Muscle of back (tissue), 3 donors: ENCODE measurements at regions not wholly inside any gene's neighbourhood (a gene's known extent, or its start where the extent isn't known, plus 50 kb on each side); places are given as distances from the start of the nearest gene placed in this dataset.
"Not testable (repeated sequence)": the region's sequence is repeated elsewhere in the genome, so short reads cannot be mapped to it uniquely, and the experiment has no call there.

Experiments
- DNase-seq, 3 donors: peaks; one replicate each; pipeline versions ENCODE4 v3.0.0 to v3.0.0-alpha.2; 2013

DNA sequence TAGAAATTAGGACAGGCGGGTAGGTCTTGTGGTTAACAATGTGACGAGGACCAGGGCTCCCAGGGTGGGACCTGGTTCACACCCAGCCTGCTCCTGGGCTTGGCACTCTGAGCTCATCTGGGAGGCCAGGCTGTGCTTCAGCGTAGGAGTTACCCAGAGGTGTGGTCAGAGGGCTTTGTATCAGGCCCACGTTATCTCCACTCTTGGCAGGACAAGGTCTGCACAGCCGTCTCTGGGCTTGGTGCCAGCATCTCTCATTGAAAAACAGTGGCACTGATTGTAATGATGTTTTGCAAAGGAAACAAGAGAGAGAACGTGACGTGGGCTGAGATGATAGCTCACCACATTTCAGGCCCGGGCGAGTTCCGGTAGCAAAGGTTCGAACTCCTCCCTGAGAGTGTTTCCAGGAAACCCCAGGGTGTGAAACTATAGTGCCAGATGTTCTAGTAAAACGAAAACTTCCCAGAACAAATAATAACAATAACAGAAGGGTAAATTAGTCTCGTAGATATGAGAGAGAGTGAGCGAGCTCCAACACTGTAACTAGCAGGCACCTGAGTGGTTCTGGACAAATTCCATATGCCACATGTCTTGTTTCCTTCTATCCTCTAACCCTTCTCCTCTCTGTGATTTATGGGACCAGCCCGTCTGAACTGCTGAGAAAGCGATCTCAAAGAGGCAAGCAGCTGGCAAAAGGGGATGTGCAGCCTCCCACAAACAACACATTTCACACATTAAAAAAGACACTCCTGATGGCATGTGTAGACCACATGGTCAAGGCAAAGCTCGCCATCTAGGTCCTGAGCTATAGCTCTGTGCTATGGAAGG lies 227.3 kb downstream of the KTN1 start:
- peak; percentile 20 to 74 (median 48) for DNase-seq

DNA sequence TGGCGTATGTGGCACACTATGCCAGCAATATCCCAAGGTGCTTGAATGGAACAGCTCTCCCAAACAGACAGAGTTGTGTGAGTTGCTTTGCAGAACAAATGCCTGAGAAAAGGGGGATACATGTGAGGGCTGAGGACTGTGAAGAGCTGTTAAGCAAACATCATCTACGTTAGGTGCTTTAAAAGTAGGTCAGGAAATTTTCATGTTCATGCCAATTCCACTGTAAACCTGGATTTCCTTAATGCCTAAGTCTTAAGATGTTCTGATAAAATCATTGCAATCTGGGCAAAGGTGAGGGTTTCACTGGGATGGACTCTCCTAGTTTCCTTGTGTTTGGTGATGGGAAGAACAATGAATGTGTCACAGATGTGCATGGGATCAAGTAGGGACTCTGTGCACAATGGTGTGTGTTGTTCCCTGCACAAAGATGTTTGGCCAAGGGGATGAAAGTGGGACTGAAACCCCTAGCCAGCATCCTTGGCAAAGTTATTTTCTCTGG lies 227.9 kb downstream of the KTN1 start:
- DNase-seq: peak in 1 of 3 donors; percentile 31

DNA sequence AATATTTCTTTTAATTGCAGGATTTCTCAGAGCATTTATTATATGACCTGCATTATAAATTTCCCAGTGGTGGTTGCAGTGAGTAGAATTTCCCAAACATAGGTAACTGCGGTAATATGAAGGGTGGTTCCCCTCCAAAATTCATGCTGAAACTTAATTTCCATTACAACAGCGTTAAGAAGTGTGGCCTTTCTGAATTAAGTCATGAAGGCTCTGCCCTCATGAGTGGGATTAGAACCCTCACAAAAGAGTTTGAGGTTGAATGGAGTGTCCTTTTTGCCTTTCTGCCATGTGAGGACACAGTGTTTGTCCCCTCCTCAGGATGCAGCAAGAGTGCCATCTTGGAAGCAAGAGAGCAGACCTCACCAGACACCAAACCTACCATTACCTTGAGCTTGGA lies 233.6 kb downstream of the KTN1 start:
- DNase-seq: no peak

DNA sequence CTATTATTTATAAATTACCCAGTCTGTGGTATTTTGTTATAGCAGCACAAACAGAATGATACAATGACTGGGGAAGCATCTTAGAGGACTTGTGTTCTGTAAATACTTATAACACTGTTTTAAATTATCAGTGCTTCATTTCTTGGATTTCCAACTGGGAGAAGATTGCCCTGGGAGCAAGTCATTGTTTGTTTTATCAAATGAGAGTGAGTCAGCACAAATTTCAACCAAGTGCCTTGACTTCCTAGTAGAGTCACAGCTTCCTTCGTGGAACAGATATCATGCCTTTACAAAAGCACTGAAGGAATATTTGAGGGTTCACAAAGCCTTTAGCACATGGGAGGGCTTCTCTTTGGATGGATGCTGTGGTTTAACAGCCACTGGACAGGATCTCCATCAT lies 234.1 kb downstream of the KTN1 start:
- no peak for DNase-seq

DNA sequence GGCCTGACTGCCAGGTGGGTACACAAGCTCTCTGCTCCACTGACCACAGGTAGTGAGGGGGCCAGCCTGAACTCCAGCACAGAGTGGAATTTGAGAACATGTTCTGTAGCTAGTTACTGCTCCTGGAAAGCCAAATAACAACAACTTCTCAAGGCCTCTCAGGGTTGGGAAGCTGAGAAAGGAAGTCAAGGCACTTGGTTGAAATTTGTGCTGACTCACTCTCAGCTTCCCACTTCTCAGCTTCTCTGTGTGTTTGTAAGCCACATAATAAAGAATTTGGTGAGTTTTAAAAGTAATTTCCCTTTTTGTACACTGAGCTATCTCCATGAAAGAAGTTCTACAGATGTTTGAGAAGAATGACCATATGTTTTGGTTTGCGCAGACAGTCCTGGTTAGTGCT lies 234.9 kb downstream of the KTN1 start:
- no peak for DNase-seq

DNA sequence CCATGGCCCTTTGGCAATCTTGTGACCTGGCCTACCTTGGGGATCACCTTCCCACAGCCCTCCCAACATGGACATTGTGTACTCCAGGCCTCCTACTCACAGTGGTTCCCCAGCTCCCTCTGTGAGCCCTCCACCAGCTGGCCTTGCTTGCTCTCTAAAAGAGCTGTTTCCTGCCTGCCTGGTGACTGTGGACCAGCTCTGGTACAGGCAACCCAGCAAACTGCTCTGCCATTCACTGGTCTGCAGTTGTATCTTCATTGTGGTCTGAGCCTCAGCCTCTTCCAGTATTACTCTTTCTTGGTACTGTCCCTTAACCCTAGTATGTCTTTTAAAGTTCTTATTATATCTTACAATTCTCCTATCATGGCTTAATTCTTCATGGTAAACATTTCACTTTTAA lies 236.2 kb downstream of the KTN1 start:
- DNase-seq: no peak

DNA sequence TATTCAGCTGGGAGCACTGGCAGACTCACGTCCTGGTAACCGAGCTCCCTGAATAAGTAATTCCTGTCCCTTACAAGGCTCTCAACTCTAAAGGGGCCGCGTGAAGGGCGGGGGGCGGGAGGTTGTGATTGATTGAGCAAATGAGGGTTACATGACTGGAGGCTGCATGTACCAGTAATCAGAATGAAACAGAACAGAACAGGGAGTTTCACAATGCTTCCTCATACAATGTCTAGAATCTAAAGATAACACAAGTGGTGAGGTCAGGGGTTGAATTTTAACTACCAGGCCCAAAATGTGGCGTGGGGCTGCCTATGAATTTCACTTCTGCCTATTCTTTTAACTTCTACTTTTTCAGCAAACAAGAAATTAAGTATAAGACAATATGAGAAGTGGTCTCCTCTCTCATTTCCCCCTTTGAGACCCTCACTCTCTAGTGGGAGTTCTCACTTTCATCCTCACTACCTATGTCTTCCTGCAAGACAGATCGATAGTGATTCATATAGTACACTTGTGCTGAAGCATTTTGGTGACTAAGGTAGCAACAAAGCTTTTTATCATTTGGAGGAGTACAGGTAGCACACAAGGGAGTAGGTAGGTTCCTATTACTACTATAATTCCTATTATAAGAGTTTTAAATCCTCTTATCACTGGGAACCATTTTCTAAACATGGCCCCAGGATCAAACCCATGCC lies 239.8 kb downstream of the KTN1 start:
- DNase-seq: no peak

DNA sequence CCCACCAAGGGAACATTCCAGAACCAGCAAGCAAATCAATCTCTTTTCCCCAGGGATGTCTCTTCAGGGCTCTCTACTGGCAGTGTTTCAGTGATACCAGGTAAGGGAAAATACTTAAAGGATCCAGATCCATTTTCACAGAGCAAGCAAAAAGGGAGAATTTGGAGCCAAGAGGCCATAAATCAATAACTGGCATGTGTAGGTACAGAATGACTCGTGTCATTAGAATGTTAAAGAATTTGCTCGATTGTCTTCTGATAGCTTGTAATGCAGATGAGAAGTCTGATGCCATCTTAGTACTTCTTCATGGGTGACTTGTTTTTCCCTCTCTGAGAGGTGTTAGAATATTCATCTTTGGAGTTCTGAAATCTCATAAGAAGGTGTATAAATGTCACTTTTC lies 242.9 kb downstream of the KTN1 start:
- no peak for DNase-seq

DNA sequence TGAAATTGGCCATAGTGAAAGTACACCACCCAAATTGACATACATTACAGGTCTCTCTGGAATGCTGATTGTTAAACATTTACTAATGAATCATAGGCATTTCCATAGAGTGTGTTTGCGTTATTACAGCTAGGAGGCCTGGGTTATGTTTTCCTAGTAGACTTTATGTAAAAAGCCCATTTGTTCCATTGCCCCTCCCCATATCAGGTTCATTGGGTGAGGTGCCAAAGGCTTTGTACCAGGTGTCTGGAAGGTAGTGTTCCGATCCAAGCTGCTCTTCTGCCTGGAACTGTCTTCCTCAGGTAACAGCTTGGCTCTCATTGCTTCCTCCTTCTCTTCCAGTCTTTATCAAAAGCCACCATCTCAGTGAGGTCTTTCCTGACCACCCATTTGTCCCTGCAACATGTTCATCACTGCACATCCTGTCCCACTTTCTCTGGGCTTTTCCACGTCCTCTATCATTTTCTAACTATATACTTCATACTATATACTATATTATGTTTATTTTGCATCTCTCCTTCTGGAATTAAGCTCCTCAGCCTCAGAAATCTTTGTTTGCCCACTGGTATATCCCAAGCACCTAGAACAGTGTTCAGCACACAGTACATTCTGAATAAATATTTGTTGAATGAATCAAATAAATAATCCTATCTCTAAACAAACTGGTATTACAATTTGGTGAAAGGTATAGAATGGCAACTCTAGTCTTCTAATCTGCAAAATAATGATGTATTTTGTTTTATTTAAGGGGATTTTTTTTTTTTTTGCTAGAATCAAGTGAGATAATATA lies 252.3 kb downstream of the KTN1 start:
- DNase-seq: no peak

DNA sequence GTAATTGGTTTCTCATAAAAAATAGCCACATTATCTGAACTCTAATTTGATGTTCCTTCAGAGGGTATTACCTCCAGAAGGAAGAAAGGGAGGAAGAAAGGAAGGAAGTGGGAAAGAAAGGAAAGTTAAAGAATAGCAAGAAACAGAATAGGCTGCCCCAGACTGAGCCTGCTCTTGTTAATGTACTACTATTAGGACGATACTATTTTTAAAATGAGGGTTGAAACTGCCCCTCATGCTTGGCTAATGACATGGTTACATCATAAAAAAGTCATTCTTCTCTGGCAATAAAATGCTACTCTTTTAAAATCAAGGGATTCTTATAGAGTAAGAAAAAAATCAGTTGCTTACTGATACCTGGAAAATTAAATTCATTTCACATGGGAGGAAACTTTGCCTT lies 253.0 kb downstream of the KTN1 start:
- no peak for DNase-seq

DNA sequence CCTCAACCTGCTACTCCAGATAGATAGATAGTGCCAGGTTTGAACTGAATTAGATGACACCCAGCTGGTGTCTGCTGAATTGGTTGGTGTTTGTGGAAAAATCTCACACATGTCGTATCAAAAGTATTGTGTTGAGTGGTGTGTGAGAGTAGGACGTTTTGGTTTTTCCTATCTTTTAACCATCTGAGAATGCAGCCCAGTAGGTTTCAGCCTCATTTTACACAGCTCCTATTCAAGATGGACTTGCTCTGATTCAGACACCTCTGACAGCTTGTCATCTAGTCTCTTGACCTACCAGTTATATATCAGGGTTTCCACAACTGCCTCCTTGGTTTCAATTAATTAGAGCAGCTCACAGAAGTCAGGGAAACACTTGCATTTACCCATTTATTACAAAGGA lies 254.4 kb downstream of the KTN1 start:
- no peak for DNase-seq

DNA sequence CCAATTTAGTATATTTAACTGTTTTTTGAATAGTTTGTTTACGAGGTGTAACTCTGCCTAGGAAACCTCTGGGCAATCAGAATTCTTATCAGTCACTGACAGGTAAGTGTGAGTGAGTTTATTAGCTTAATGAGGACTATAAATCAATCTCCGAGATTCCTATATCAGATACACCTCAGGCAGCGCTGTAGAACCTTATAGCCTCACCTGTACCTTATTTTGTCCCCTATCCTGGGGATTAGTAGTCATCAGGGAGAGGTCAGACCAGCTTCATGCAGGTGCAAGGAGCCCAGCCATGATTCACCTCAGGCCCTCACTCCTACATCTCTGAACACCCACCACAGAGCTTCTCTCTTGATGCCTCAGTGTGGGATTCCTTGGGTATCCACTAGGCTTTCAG lies 256.0 kb downstream of the KTN1 start:
- DNase-seq: no peak

DNA sequence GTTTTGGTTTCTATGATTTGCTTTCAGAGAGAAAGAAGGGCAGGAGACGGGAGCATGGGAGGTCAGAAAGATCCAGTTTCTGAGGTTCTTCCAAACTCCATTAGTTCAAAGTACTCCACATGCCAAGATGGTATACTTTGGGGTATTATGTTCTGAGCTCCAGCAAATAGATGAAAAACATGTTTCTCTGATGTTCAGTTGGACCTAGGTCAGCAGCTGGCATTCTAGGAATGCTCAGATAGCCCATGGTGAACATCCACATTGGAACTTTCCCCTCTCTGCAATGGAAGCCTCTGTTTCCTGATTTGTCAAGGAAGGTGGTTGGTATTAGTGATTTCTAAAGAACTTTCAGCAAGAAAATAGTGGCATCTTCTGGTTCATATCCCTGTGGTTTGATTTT lies 257.5 kb downstream of the KTN1 start:
- no peak for DNase-seq

DNA sequence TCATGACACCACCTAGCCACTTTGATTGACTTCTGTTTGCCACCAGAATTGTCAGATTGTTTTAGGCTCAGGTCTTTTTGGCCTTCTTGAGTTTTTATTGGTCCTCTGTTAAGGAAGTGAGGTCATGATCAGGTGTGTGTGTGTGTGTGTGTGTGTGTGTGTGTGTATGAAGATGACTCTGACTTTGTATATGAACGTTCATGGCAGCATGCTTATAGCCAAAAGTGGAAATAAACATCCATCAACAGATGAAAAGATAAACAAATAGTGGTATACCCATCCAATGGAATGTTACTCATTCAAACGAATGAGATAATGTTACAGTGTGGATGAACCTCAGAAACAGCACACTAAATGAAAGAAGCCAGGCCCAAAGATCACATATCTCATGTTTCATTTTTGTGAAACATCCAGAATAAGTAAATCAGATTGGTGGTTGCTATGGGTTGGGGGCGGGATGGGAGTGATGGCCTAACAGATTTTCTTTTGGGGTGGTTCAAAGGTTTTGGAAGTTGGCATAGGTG lies 258.6 kb downstream of the KTN1 start:
- no peak for DNase-seq

DNA sequence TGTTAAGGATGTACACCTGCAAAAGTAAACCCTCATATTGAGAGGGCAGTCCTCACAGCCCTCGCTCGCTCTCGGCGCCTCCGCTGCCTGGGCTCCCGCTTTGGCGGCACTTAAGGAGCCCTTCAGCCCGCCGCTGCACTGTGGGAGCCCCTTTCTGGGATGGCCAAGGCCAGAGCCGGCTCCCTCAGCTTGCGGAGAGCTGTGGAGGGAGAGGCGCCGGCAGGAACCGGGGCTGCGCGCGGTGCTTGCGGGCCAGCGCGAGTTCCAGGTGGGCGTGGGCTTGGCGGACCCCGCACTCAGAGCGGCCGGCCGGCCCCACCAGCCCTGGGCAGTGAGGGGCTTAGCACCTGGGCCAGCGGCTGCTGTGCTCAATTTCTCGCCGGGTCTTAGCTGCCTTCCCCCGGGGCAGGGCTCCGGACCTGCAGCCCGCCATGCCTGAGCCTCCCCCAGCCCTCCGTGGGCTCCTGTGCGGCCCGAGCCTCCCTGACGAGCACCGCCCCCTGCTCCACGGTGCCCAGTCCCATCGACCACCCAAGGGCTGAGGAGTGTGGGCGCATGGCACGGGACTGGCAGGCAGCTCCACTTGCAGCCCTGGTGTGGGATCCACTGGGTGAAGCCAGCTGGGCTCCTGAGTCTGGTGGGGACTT lies 259.4 kb downstream of the KTN1 start:
- DNase-seq: not testable (repeated sequence)

DNA sequence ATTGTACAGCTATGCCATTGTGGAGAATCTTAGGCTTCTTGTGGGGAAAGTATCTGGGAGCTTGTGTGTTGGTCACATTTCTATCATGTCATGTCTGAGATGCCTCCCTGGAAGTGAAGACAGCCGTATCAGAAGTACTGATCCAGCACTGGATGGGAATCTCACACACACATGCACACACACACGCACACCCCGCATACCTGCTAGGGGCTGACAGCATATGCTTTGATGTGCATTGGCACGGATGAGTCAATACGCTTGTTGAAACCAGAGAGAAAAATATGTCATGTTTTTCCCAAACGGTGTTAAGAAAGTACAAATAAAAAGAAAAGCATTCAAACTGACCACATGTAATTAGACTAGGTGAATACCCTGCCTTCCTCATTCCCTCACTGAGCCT lies 260.8 kb downstream of the KTN1 start:
- no peak for DNase-seq

DNA sequence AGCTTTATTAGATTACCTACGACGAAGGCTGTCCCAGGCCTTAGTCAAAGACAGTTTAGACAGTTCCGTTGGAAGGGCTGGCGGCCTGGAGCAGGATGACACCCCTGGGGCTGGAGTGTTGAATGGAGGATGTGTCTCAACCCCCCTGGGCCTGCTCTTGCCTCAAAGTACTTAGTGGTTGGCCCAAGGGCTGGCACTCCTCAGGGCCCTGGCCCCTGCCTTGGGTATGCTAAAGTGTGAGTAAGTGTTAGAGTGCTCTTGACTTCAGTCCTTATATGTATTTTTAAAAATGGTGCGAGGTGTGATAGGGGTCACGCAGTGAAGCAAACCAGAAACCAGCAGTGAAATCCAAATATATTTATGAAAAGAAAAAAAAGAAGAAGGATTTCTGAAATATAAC lies 261.6 kb downstream of the KTN1 start:
- DNase-seq: no peak

DNA sequence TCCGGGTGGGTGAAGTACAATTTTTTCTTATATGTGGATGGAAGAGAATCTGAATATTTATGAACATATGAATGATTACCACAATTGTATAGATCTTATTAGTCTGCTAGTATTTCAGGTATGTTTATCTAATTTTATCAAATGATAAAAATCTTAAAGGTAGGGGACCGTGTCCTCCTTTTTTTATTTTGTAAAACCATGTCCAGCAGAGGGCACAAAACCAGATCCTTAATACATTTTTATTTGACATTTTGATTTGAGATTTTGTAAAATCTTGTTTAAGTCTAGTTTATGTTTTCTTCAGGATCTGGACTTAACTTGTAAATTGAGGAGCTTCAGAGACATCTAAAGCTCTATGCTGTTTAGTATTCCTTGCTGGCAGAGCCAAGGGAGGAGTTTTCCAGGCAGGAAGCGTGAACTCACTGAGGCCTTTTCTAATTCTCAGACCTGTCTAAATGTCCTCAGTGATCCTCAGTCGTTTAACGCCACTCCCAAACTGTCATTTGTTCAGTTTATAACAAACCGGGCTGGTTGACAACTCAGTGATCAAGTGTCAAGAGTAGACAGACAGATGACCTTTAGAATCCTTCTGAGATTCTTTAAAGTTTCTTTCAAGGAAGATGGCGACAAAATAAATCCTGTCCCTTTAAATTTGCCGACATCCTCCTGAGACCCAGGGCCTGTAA lies 263.9 kb downstream of the KTN1 start:
- no peak for DNase-seq

DNA sequence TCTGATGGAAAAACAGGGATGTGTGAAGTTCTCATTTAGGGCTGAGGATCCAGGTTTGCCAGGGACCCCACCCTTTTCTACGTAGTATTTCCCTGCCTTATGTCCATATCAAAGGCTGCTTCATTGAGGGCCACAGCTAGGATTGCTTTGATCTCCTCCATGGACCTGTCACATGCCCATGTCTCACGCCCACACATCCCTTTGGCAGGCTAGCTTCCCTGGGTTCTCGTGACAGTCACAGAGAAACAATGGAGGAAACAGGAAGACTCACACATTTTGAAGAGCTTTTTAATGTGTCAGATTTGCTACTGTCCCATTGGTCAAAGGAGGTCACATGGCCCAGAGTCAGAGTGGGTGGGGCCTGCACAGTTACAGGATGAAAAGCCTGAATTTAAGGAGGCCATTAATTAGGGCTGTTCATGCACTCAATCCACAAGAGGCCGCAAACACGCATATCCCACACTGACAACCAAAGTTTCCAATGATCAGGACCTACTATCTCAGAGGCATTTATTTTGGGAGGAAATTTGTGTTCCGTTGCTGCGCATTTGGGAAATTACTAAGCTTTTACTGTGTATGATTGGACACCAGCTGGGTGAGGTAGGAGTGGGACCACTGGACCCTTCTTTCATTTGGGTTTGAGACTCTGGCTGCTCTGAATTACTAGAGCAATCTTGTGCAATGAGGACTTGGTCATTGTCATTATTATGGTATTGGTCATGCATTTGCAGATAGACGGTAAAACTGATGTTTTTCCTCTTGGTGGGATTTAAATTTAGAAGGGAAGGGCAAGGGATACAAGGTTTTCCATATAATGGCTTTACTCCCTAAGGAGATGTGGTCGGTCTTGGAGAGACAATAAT lies 266.2 kb downstream of the KTN1 start:
- DNase-seq: peak in 2 of 3 donors; percentile 37 to 63

DNA sequence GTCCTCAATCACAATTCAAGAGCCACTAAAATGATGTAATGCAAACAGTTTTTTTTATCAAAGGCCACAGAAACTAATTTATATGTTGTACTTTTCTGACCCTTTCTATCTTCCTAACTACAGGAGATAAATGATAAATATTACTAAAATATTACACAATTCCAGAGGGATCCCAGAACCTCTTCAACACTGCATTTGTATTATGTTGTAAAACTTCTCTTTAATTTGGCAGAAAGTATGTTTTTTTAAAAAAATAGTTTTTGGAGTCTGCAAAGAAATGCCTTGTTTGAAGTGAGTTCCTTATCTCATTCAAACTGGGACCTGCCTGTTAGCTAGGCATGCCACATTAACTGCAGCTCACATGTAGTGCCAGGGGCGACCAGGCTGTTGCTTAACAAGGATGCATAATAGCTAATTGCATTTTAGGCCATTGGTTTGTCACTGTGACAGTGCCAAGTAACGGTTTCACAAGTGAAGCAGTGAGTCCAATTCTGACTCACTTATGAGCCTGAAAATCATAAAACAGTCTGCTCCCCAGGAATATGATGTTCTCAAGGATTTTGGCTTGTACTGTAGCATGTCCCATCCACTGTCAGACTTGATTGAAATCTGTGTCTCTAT lies 266.9 kb downstream of the KTN1 start:
- DNase-seq: peak; percentile 46 to 72 (median 47)
